HG03135 (cell line): ENCODE measurements at regions not wholly inside any gene's neighbourhood (a gene's known extent, or its start where the extent isn't known, plus 50 kb on each side); places are given as distances from the start of the nearest gene placed in this dataset.

Source experiments
- ATAC-seq: cut with Tn5 transposase; IDR thresholded peaks from one replicate; pipeline ENCODE4 v1.9.1; 2021; ENCODE audit warnings: mild to moderate bottlenecking, moderate library complexity; ENCODE audit not compliant: unreplicated experiment

DNA sequence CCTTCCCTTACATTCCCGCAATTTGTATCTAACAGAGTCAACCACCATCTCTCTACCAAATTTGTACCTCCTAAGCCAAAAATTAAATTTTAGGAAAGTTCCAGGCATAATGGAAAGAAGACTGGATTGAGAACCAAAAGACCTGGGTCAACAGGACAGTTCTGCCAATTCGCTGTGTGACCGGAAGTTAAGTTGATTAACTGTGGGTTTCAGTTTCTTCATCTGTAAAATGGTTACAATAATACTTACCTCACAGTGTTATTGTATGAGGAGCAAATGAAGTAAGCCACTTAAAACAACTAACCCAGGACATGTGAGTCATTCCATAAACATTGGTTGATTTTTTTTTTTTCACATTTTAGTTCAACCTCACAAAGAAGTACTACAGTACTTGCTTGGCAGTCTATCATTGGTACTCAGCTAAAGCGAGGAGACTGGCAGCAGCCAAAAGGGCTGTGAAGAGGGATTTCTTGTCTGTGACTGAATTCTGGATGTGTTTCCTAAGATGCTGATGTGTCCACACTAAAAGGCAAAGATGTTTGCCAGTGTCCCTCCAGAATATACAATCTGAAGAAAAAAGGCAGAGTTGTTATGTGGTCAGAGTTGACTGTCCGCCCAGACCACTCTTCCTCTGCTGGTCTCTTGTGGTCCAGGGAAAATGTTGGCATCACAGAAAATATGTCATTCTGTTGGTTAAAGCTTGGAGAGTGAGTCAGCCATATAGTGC is 198.6 kb downstream of the TLE1 start:
- ATAC-seq, result no peak

DNA sequence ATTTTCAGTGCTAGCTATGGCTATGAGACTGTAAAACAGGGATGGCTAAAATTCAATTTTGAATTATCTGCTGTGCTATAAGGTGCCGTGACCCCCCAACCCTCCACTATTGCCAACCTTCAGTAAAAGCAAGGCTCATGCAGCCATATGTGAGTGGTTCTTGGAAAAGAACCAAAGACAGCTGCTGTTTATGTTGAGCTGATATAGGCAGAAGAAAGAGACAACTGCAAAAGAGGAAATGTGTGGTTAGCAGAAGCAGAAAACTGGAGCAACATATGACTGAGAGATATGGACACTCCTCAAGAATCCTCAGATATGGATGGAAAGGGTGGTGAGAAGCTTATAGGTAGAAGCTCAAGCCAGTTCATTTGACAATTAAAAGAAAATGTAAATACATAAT is 200.3 kb downstream of the TLE1 start:
- no peak for ATAC-seq

DNA sequence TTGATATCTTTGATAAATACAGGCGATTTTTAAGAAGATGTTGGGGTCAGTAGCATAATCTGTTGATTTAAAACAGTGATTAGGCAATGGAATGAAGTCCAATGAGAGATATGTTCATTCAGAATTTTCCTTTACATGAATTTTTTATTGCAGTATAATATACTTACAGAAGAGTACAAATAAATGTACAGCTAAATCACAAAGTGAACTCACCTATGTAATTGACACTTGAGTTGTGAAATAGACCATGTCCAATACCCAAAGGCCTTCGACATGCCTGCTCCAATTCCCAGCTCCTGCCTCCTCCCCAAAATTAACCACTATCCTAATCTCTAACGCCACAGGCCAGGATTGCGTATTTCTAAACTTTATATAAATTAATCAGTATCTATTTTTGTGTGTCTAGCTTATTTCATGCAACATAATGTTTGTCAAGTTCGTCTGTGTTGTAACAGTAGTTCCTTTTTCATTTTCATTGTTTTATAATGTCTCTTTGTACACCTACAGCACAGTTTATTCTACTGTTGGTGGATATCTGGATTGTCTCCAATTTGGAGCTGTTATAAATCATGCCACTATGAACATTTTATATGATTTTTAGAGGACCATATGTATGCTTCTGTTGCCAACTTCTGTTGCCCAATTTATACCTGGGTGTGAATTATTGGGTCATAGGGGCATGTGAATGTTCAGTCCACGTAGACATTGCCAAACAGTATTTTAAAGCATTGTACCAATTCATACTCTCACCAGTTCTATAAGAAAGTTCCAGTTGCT is 208.3 kb downstream of the TLE1 start:
- no peak for ATAC-seq

DNA sequence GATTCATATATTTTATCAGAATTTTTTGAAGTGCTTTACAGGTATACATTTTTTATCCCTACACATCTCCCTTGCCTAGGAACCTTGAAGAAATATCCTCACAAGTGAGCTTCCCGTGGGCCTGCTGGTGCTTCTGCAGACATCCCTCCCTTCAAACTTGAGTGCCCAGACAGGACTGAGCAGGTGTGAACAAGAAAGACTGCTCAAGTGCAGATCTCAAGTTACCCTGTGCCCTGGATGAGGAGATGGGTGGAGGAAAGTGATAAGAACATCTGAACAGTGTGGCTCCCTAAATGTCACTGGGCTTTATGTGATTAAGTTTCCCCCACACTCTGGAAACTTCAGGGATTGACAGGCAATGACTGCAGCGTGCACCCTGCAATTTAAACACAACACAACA is 209.8 kb downstream of the TLE1 start:
- ATAC-seq, result no peak

DNA sequence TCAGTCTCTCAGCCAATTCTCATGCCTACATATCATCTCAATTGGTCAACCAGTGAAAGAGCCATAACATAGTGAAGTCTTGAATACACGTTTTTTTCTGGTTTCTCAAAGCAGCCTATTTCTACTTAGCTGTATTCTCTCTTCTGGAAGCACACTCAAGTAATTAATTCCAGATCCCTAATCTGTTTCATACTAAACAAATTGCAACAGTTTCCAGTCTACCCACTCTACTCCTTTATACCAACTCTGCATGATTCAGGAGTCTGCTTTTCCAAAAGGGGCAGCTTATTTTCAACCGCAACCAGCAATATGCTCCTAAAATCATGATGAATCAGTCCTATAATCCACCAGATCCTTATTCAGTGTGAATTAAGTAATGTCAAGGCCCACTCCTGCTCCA is 211.7 kb downstream of the TLE1 start:
- ATAC-seq, result no peak

DNA sequence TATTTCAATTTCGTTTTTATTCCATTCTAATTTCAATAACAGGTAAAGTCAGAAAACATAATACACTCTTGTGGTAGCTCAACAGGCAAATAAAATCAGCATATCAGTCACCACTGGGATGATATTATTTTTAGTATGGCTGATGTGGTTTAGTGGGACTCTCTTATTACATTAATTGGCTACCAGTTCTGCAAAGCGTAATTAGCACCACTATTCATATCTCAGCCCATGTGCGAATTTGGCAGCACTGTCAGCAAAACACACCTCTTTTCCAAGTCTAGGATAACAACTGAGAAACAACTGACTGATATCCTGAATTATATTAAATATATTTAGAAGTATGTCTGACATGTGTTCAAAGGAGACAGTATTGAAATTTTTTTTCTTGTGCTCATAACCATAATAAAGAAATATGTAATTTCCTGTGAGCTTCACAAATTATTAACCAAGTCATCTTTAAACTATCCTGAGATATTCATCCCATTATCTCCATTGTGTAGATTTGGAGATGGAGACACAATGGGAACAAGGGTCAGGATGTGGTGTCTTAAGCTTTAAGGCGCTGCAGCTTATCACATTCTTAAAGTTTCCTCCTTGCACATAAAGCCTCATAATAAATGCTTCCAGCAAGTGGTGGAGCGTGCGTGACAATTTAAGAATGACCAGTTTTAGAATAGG is 212.4 kb downstream of the TLE1 start:
- ATAC-seq, result no peak

DNA sequence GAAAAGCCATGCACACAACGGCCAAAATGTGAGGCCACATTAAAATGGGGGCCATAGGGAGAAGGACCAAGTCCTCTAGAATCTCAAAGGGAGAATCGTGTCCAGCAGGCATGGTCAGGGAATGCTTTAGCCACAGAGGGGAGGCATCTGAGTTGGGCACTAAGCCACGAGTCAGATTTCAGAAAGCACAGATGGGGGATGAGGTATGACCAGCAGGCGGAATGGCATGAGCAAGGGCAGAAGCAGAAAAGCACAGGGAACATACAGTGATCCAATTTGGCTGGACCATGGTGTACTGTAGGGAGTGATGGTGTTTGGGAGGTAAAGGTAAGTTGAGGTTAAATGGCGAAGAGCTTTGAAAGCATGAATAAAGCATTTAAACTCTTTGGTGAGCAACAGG is 214.6 kb downstream of the TLE1 start:
- ATAC-seq, result no peak

DNA sequence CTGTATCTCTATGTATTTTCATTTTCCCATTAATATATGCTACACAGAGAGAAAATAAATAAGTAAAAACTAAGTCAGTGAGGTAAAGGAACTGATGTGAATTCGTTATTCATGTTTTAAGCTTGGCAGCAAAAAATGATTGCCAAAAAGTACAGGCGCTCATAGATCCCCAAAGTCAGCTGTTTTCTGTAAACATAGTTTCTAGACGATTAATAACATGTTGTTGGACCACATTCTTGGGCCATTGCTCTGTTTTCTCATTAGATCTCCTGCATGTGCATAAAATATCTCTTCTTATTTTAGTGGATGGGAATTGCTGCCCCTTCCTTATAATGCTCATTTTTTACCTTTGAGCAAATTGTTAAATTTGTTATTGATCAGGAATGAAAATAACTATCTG is 215.2 kb downstream of the TLE1 start:
- ATAC-seq, result no peak

DNA sequence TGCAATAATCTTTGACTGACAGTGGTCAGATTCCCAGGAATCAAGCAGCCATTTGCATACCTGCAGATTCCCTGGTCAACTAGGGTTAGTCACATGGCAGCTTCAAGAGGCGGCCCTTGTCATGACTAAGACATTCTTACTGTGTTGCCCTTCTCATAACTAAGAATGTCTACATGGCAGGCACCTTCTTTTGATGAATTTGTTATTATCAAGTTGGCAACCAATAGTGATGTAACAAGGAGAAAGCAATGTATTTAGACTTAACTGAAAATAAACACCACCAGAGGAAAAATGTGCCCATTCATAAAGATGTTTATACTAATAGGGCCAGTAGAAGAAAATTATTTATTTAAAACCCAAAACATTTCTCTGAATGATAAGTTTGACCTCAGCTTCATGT is 215.6 kb downstream of the TLE1 start:
- no peak for ATAC-seq

DNA sequence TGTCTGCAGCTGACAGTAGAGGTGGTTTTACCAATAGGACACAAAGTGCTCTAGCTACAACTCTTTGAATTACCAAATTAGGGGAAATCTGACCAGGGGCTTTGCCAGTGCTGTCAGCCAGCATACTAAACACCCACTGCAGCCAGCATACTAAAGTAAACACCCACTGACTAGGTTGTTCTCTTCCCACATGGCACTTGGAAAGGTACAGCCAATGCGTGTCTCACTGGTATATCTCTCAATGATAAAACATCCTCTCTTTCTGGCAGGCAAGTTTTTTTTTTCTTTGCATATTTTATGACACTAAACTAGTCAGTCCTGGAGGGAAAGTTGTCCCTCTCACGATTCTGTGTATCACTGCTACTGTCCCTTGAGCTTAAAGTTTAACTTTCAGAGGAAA is 216.1 kb downstream of the TLE1 start:
- no peak for ATAC-seq

DNA sequence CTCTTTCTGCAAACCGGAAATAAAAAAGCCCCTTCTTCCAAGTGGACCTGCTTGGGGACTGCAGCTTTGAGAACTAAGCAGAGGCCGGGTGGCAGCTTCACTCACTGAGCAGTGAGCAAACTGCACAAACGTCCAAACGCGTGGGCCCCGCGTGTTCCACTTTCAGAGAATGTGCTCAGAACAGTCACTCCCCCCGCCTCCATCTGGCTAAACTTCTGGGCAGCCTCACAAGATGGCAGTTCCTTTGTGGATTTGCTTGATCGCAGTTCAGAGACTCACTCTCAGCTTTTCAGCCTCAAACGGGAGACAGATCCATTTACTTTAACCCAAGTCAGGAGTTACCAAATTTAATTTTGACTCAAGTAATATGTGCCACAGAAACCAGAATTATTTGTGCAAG is 216.6 kb downstream of the TLE1 start:
- no peak for ATAC-seq

DNA sequence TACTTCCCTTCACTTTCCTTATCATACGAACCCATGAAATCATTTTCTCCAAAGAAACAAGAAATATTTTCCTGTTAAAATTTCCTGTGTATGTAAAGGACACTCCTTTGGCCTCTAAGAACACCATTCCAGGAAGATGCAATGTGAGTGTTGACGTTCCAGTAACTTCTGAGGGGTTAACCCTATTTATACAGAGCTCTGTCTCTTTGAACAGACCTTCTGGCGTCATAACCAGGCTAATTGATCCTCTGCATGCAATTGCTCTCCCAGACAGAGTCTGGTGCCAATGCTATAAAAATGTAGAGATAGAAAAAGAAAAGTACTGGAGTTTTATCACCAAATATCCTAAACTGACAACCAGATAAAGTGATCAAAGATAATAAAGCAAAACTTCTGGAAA is 218.5 kb downstream of the TLE1 start:
- ATAC-seq, result no peak

DNA sequence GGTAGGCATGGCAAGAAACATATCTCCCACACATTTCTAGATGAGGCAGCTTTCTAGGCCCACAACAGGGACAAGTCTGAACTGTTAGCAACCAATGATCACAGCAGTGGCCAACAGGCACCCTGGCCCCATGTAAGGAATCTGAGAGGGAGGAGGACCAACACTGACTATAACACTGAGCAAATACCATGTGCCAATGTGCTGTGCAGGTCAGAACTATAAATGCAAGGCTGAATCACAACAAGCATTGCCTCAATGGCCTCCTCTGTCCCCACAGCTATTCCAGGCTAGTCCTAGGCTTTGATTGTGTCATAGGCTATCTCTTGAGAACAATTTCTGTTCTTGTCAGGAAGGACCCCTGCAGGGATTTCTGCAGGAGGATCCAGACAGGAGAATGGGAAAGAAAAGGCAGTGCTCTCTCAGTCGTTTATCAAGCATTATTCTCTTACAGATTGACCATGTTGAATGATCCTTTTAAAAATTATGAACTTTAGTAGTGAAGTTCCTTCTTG is 221.2 kb downstream of the TLE1 start:
- no peak for ATAC-seq

DNA sequence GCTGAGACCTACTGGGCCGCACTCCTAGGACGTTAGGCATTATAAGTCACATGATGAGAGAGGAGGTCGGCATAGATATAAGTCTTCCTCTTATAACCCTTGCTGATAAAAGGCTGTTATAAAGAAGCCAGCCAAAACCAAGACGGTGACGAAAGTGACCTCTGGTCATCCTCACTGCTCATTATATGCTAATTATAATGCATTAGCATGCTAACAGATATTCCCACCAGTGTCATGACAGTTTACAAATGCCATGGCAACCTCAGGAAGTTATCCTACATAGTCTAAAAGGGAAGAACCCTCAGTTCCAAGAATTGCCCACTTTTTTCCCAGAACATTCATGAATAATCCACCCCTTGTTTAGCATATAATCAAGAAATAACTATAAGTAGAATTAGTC is 222.4 kb downstream of the TLE1 start:
- ATAC-seq, result no peak

DNA sequence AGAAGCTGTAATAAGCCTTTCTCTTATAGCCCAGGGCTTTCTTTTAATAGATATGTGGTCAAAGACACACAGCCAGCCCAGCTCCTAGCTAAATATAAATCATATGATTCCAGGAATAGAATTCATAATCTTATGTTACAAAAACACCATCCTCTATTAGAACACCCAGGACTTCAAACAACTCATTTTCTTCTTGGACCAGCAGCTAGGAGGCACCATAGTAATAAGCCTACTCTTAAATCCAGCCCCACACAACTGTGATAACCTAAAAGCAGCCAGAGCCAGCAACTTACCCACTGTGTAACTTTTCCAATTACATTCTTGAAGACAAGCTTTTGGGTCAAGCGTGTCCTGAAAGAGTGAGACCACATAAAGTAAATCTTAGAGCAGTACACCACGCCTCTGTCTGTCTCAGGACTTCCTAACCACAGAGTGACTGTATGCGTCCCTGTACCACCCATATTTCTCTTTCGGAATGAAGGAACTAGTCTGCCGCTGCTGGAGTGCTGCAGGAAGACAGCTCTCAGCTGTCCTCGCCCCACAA is 223.8 kb downstream of the TLE1 start:
- ATAC-seq, result no peak

DNA sequence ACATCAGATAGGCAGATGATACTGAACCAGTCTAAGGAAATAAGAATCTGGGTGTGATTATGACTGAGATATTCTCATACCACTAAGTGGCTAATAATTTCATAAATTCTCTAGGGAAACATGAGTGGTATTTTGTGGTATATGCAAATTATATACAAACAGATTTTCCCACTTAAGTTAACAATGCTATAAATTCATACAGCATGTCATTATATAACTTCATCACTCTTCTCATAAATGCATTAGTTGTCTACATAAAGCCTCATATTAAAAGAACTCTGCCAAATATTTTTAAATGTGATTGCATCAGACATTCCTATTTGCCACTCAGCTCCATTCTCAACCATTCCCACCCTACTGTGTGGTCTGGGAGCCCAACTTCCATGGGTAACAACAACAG is 226.5 kb downstream of the TLE1 start:
- no peak for ATAC-seq

DNA sequence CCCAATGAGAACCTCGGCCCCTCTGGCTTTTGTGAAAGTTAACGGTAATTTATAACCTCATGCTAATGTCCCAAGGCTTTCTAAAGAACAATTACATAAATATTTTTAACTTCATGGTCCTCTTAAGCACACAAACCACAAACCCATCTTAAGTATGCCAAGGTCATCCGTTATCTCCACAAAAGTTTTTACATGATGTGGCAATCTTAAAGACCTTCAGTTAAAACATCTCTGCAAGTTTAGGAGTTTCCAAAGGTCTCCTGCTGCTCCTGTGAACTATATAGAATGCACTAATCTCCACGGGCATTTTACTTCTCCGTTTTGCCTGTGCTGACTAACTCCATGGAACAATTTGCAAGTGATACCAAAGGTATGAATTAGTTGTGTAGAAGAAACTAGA is 228.2 kb downstream of the TLE1 start:
- no peak for ATAC-seq

DNA sequence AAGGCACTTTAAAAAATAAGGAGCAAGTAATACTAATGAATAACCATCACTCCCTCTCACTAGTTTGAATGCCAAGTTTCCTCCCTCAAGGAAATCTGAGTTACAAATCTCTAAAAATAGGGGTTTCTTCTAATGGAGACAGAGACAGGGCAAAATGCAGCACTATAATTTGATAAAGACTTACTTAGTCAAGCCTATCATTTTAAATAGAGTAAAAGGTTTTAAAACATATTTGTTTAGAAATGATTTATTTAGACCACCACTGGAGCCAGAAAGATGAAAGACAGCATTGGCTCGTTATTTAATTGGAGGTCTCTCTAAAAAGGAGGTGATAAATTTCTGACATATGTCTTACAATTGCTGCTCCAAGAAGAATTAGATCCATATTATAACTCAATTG is 228.7 kb downstream of the TLE1 start:
- ATAC-seq, result no peak

DNA sequence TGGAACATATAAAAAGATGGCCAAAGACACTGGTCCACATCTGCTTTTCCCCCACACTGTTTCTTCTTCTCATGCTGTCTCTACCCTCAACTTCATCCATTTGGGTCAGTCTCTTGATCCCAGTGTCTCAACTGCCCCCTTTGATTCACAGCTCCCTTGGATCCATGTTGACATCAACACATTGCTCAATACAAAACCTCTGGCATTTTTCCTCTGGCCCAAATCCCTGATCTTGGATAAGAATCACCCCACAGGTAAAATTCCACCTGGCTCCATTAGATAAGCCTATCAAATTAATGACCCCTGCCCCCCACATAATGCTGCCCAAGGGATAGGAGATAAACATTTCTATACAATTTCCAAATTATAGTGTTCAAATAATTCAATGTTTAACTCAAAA is 229.8 kb downstream of the TLE1 start:
- no peak for ATAC-seq

DNA sequence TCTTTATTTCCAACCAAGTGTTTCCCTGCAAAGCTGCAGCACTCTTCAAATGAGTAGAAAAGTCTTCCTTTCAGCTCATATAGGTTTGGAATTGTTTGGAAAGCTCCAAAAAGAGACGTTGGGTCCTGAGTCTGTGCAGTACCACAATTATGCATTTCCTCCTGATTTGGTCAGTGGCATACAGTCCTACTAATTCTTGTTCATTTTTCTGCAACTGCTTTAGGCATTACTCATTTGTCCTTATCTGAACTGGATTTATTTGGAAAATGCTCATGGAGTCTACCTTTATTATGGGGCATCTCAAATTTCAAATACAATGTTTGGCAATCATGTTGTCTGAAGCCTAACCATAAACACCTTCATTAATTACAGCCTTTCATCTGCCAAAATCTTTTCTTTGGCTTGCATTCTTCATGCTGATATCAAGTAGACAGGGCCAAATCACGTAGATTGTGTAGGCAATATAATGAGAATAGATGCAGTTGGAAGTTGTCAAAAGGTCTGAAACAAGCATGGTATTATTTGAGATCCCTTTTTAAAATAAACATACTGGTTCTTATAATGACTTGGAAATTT is 232.8 kb downstream of the TLE1 start:
- no peak for ATAC-seq
